ENCODE measurements at regions not wholly inside any gene's neighbourhood (a gene's known extent, or its start where the extent isn't known, plus 50 kb on each side); places are given as distances from the start of the nearest gene placed in this dataset.

DNA sequence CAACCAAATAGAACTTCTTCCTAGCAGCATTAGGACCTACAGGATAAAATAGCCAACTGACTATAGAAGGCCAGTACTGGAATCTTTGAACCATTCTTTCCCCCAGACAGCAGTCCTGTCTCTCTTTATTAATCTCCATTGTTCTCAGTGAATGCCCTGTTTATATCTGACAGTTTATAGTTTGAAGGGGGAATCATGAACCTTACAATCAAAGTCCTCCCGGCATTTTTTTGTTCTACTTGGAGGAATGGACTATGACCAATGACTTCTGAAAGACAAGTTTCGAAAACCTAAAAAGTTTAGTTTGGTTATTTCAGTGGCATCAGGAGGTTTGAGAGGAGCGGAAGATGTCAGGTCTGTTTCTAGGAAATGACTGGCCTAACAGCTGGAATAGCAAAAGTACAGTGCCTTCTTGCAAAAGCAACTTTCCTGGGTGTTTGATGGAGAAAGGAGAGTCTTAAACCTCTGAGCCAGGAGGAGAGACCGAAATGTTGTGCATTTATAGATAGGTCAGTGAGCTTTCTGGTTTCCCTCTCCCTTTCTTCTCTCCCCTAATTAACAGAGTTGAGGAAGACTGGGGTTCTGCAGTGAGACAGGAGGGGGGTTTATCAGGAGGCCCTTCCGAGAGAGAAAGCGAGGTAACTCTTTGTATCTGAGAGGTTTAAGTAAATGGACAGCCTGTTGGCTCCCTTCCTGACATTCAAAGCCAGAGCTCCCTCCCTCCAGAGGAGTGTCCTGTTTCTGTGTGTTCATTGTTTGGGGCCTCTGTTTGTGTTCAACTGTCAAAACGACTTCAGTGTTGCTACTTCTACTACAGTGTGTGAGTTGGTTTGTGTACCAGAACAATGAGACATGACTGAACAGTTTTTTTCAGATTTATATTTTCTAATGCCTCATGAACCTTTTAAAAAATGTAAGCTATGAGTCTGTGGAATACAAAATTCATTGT, 383.0 kb upstream of the RARB start:
- peak; percentile 7 for DNase-seq (ENCODE audit: low read depth)

DNA sequence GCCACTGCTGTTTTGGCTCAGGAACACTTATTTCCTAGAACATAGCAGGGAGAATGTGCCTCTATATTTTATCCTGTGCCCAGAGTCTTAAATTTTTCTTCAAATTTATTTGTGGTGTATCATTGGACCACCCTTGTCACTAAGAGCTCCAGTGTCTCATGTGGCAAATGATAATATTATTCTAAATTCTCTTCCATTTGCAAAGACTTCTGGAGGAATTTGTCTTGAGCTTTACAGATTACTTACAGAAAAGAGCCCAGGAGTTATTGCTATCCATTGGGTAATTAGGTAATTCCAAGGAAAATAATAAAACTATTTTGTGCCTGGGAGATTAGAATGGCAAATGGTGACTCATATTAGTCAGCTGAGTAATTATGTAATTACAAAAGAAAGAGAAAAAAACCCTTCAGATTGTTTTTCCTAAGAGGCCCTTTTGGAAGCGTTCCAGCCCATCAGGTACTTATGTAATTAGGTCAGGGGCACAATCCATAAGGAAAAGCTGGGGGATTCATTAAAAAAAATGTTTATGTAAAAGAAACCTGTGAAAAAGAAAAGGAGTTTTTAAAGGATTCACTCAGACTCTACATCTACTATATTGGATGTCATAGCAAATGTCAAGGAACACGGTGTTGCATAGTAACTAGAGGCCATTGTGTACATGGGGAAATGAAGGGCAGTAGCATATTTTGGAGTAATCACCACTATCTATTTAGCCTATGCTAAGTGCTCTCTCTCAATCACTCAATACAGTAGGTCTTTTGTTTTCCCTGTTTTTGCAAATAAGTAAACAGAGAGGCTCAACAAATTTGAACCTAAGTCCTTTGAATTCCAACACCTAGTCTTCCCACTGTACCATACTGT, 380.9 kb upstream of the RARB start:
- DNase-seq (ENCODE audit: low read depth): no peak

- no peak for DNase-seq (ENCODE audit: low read depth)
These were observed 378.8 kb upstream of the RARB start for GRCh38 chr3:25049304-25049703.

DNA sequence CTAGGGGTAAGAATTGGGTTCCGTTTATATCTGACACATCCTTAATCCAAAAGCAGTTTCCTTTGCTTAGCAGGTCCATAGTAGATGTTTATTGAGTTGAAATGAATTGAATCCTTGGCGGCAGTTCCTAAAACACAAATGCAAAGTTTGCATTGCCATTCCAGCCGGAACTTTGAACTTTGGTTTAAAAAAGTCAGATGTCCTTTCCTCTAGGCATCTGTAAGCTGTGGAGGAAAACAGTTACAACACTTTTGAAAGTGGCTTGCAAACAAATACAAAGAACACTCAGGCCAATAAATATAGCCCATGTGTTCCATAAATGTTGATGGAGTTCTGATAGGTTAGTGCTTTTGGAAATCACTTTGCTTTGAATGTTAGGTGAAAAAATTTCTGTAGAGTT, 374.7 kb upstream of the RARB start:
- DNase-seq (ENCODE audit: low read depth): no peak

- no peak for DNase-seq (ENCODE audit: low read depth)
These were observed 371.9 kb upstream of the RARB start for GRCh38 chr3:25056036-25056755.

DNA sequence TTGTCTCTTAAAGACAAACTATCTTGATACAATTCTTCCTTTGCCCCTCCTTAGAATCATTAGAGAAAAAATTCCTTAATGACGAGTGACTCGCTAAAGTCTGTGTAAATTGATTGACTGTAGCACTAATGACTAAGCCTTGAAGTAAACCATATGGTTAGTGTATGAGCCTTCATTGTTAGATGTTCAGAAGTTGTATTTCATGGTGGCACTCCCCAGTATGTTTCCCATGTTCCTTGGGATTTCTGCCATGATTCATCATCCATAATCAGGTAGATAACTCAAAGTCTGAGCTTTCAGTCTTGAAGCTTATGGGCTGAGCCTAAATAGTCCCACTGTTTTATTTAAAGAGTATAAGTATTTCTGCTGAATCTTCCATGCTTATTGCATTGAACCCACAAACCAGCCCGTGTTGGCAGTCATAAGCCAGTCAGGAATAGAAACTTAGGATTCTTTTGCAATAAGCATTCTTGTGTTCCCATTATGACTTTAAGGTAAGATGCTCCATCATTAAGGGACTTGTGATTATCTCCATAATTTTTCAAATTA, 371.2 kb upstream of the RARB start:
- DNase-seq (ENCODE audit: low read depth): no peak

DNA sequence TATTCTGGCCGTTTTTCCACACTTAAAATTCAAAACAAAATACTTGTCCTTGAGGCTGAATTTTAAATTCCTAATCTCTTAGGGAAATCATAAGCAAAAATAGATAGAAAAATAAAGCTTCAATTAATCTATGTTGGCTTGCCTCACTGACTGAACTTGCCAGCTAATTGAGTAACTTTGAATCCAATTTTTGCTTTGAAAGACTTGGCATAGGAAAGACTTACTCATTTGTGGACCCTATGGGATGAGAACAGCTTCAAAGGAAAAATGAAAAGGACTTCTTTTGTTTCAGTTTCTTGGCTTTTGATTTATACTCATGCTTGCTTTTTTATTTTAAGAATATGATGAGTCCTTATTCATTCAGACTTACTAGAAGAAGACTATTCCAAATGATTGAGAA, 370.7 kb upstream of the RARB start:
- no peak for DNase-seq (ENCODE audit: low read depth)

- no peak for DNase-seq (ENCODE audit: low read depth)
These were observed 363.4 kb upstream of the RARB start for GRCh38 chr3:25064681-25065080.

- DNase-seq (ENCODE audit: low read depth): no peak
These were observed 358.1 kb upstream of the RARB start for GRCh38 chr3:25069970-25070369.

DNA sequence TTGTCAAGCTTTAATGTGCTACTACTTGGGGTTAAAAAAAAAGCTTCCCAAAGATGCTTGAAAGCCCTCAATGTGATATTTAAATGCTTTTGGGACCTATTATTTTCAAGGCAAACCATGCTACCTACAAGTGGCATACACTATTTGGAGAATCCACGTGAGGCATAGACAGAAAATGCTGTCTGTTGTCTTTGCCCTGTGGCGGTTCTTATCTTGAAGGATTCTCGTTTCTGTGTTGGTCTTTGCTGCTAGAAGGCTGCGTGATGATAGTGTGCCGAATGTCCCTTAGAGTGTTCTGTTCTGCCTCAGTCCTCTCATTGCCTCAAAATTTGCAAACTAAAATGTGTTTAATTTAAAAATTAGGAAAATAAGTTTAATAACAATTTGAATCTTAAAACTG, 356.2 kb upstream of the RARB start:
- no peak for DNase-seq (ENCODE audit: low read depth)

DNA sequence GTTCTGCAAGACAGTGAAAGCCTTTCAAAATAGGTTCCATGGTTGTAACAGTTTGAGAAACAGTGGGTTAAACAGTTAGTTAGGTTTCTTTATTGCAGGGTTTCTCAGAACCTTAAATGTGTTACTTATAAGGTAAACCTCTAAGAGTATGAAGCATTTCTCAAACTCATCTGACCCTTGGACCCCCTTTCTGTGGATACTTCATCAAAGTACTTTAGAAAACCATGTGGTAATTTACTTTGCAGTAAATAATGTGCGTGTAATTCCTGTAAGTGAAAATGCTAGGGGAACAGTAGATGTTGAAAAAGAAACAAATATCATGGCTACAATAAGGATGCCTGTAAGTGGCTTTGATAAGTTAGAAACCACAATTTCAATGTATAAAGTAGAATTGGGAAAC, 354.6 kb upstream of the RARB start:
- DNase-seq (ENCODE audit: low read depth): no peak

GRCh38 chr3:25074149-25074548, 353.9 kb upstream of the RARB start:
- no peak for DNase-seq (ENCODE audit: low read depth)

- DNase-seq (ENCODE audit: low read depth): no peak
These were observed 347.6 kb upstream of the RARB start for GRCh38 chr3:25080461-25080860.

- DNase-seq (ENCODE audit: low read depth): no peak
These were observed 344.0 kb upstream of the RARB start for GRCh38 chr3:25084016-25084415.

- DNase-seq (ENCODE audit: low read depth): no peak
These were observed 341.3 kb upstream of the RARB start for GRCh38 chr3:25086721-25087120.

DNA sequence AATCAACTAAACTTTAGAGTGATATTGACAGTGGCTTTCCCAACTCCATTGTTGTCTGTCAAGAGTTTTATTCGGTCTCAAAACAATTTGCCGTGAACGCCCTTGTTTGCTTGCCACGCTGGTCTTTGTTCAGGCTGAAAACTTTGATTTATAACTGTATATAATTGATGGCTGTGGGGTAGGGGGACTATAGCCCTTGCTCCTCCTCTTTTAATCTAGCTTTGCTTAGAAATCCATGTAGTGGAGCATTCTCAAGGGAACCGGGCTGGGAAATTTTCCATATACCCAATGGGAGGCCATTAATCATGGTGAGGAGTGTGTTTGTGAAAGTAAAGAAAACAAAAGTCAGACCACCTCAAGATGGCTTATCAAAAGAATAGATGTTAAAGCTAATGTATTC, 339.8 kb upstream of the RARB start:
- DNase-seq (ENCODE audit: low read depth): no peak

- no peak for DNase-seq (ENCODE audit: low read depth)
These were observed 337.2 kb upstream of the RARB start for GRCh38 chr3:25090698-25091453.

DNA sequence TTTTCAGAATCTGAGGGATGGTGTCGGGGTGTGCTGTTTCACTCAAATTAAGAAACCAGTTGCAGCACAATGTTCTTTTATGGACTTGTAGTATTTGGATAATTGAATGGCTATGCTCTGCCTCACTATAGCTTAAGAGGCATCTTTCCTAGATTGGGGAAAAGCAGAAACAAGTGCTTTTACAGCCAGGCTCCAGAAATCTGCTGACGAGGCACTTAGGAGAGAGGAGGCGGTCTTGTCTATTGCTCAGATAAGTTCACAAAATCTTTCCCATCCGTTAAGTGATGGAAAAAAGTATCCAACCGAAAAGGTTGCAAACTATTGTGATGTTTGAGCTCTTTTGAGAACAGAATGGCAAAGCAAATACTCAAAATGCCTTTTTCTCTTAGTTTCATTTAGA, 336.1 kb upstream of the RARB start:
- DNase-seq (ENCODE audit: low read depth): no peak

- DNase-seq (ENCODE audit: low read depth): no peak
These were observed 333.0 kb upstream of the RARB start for GRCh38 chr3:25094932-25095685.

GRCh38 chr3:25096536-25096935, 331.5 kb upstream of the RARB start:
- DNase-seq (ENCODE audit: low read depth): no peak
